NB4 (cell line): ENCODE measurements at regions not wholly inside any gene's neighbourhood (a gene's known extent, or its start where the extent isn't known, plus 50 kb on each side); places are given as distances from the start of the nearest gene placed in this dataset.

Experiments
- CTCF ChIP-seq: IDR thresholded peaks from one replicate; pipeline ENCODE4 v1.5.1; 2012; ENCODE audit warnings: low read depth, low read length
- MAX ChIP-seq: IDR thresholded peaks from 2 replicates; pipeline ENCODE4 v1.6.1; 2011; ENCODE audit warnings: low read depth, low read length
- POLR2A ChIP-seq: IDR thresholded peaks from 2 replicates; pipeline ENCODE4 v1.6.1; 2011; ENCODE audit warnings: mild to moderate bottlenecking; ENCODE audit not compliant: insufficient read length; ENCODE audit errors: extremely low read depth

- no peak for TF ChIP-seq POLR2A
- TF ChIP-seq CTCF = no peak
- no peak for TF ChIP-seq MAX
Measured at GRCh38 chr1:22271847-22272801, 129.2 kb upstream of the WNT4 start.
